ENCODE measurements at regions not wholly inside any gene's neighbourhood (a gene's known extent, or its start where the extent isn't known, plus 50 kb on each side); places are given as distances from the start of the nearest gene placed in this dataset.

- peak; percentile 50 for TF ChIP-seq CTCF (IDR thresholded peaks at IDR 0.05; ENCODE audit: borderline replicate concordance, insufficient read depth, low read depth, low read length)
- H3K4me3 ChIP-seq (ENCODE audit: low read depth, low read length): no peak overlapping the region
Measured at GRCh38 chr1:29379443-29380073, 143.2 kb downstream of the PTPRU start.

Data from GM12875 (cell line).